Heart right ventricle (tissue), 16 donors: ENCODE measurements at regions not wholly inside any gene's neighbourhood (a gene's known extent, or its start where the extent isn't known, plus 50 kb on each side); places are given as distances from the start of the nearest gene placed in this dataset.

Source experiments
- ATAC-seq, 8 donors: fragments of 200-7000 bp; cut with Tn5 transposase; one replicate each; pipeline ENCODE4 v1.9.1; 2020; ENCODE audit warnings: mild to moderate bottlenecking in 8 of 8, moderate library complexity in 8 of 8, moderate number of reproducible peaks in 1 of 8
- DNase-seq, 2 donors: peaks; one replicate each; pipeline ENCODE4 v3.0.0-alpha.2; 2020
- H3K27ac ChIP-seq, 10 donors: fragments of 200-600 bp; sonication (generic) in 2 of 10; one replicate each; pipeline versions ENCODE4 v1.5.0 to v1.8.0; 2020 to 2022; ENCODE audit warnings: mild to moderate bottlenecking in 3 of 10
- H3K27me3 ChIP-seq, 7 donors: fragments of 200-600 bp; one replicate each; pipeline ENCODE4 v1.8.0; 2021 to 2022; ENCODE audit warnings: mild to moderate bottlenecking in 2 of 7
- H3K36me3 ChIP-seq, 9 donors: fragments of 200-600 bp; sonication (generic) in 1 of 9; one replicate each; pipeline versions ENCODE4 v1.5.0 to v1.8.0; 2020 to 2022; ENCODE audit warnings: mild to moderate bottlenecking in 2 of 9
- H3K4me1 ChIP-seq, 9 donors: fragments of 200-600 bp; sonication (generic) in 1 of 9; one replicate each; pipeline versions ENCODE4 v1.5.0 to v1.8.0; 2020 to 2022; ENCODE audit warnings: mild to moderate bottlenecking in 4 of 9
- H3K4me3 ChIP-seq, 10 donors: fragments of 200-600 bp; sonication (generic) in 2 of 10; one replicate each; pipeline versions ENCODE4 v1.5.0 to v1.8.0; 2020 to 2022; ENCODE audit warnings: mild to moderate bottlenecking in 7 of 10, moderate library complexity in 2 of 10
- H3K9me3 ChIP-seq, 11 donors: fragments of 200-600 bp in 10 of 11; sonication (generic) in 2 of 11; one replicate each; pipeline versions ENCODE4 v1.5.0 to v1.8.0; 2013 to 2022; ENCODE audit warnings: mild to moderate bottlenecking in 2 of 11, control low read depth in 1 of 11, moderate library complexity in 1 of 11
- WGBS, 2 donors: extraction: QIAGEN DNeasy Blood & Tissue Kit; methylation state at CpG; one replicate each; pipeline ENCODE4 v1.1.7; 2013; ENCODE audit warnings: inconsistent platforms in 1 of 2; 5-methylcytosine and 5-hydroxymethylcytosine counted together
- intact Hi-C, 10 donors: fragments of 100-400 bp; cut with DNase I; formaldehyde crosslinking; loops; one replicate each; pipeline versions ENCODE4 v1.11.1 to v1.14.2; 2022
- TF ChIP-seq, protein P1 (sequence below), 9 donors: fragments of 200-600 bp; sonication (generic) in 2 of 9; IDR thresholded peaks; one replicate each; pipeline versions ENCODE4 v1.5.0 to v1.8.0; 2021 to 2022; ENCODE audit warnings: antibody characterized with exemption in 9 of 9, mild to moderate bottlenecking in 5 of 9, moderate library complexity in 1 of 9
- donor health status: Arrhythmogenic right ventricular cardiomyopathy.
- donor health status: ischemic (EF 13 %, LVEDD 7.1; RV severe dilation, severe dysfunction).
- donor health status: healthy with polysubstance abuse.
- donor health status: DM: no; HTN: yes; CAD: no.
- donor health status: DM: no; HTN: no; CAD: no.
- donor health status: ischemic (EF 25% LVEDD 6.9; RV normal size, moderate dysfunction).
- donor health status: ischemic (EF 25% LVEDD 5.7; RV mildly dilated, moderate dysfunction).
- donor health status: healthy.
- donor health status: DM: yes; HTN: yes; CAD: no.
- donor health status: Ischemic cardiomyopathy.
- donor health status: ischemic (EF 35%, LVEDD 5.7; RV mildly dilated, moderate dysfunction).
- donor health status: nonischemic (EF 11% LVEDD 7.7; RV severe dilation, severe dysfunction).
- donor health status: DM: yes; HTN: yes; CAD: no.
- donor health status: PGD.
- donor health status: ischemic (EF 29% LVEDD 5.4; RV normal size, mild dysfunction).
- donor health status: nonischemic (EF 23%, LVEDD 6.1; RV moderate dilation, normal function).

DNA sequence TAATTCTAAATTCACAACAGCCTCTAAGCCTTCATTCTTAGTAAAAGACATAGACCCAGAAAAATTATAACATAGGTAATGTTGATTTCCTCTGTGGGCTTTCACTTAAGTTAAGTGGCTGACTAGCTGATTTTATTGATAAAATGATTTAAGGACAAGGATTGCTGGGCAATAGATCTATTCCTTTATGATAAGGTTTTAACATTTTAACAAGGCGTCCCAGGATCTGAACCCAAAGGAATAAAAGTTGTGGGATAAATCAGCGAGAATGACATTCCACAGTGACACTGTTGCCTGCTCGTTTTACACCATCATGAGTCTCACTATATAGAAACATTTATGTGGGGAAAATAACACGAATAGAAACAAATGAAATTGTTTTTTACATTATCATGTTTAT, 1151.0 kb downstream of the ZPLD1 start:
- 59 to 60% methylated on average over 4 of the region's 4 CpGs for WGBS, 2 donors
- Histone ChIP-seq H3K27ac (no peak overlapping the region), H3K9me3 (no peaks in the 10 kb centered on the region), H3K27me3 (no peaks in the 10 kb centered on the region), H3K4me3 (no peak overlapping the region), H3K4me1 (no peaks in the 10 kb centered on the region), H3K36me3 (no peaks in the 10 kb centered on the region)
- intact Hi-C loops, result no loop called here
- TF ChIP-seq, protein P1, sequence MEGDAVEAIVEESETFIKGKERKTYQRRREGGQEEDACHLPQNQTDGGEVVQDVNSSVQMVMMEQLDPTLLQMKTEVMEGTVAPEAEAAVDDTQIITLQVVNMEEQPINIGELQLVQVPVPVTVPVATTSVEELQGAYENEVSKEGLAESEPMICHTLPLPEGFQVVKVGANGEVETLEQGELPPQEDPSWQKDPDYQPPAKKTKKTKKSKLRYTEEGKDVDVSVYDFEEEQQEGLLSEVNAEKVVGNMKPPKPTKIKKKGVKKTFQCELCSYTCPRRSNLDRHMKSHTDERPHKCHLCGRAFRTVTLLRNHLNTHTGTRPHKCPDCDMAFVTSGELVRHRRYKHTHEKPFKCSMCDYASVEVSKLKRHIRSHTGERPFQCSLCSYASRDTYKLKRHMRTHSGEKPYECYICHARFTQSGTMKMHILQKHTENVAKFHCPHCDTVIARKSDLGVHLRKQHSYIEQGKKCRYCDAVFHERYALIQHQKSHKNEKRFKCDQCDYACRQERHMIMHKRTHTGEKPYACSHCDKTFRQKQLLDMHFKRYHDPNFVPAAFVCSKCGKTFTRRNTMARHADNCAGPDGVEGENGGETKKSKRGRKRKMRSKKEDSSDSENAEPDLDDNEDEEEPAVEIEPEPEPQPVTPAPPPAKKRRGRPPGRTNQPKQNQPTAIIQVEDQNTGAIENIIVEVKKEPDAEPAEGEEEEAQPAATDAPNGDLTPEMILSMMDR (IDR thresholded peaks at IDR 0.05), result no peak
- ATAC-seq, result no peak
- DNase-seq, result no peak

DNA sequence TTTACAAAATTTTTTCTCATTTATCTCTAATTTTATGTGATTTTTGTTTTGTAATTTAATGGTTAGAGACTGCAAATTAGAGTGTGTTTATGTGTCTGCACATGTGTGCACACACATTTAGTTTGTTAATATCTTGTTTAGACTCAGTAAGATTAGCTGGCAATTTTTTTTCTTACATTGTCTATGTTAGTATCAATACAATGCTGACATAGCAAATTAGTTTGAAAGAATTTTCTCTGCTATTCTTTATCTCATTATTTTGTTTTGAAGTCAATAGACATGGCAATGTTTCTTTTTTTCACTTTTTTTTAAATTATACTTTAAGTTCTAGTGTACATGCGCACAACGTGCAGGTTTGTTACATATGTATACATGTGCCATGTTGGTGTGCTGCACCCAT, 1155.0 kb downstream of the ZPLD1 start:
- TF ChIP-seq, protein P1 (IDR thresholded peaks at IDR 0.05), result no peak
- no peaks in the 10 kb centered on the region for H3K4me1 ChIP-seq
- ATAC-seq, result no peak
- no peak overlapping the region for H3K4me3 ChIP-seq
- intact Hi-C loops, result no loop called here
- DNase-seq, result no peak
- H3K27ac ChIP-seq, result no peak overlapping the region
- WGBS, 2 donors, result 95 to 97% methylated on average over 2 of the region's 2 CpGs
- H3K27me3 ChIP-seq, result no peaks in the 10 kb centered on the region
- no peaks in the 10 kb centered on the region for H3K9me3 ChIP-seq
- H3K36me3 ChIP-seq, result no peaks in the 10 kb centered on the region

DNA sequence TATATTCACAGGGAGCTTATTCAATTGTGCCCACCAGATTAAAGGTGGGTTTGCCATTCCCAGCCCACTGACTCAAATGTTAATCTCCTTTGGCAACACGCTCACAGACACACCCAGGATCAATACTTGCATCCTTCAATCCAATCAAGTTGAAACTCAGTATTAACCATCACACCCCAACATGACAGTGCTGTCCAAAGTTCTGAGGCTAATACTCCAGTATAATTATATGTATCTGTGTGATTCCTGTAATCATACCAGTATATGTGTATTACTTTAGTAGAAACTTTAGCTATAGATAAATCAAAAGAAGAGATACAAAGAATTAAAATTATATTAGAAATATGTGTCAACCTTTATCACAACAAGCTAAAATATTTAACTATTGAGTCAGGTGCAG, 1166.0 kb downstream of the ZPLD1 start:
- Histone ChIP-seq H3K36me3 (no peaks in the 10 kb centered on the region), H3K4me1 (no peaks in the 10 kb centered on the region), H3K27ac (no peak overlapping the region), H3K9me3 (peaks cover 0 to 11% (median 0%) of the 10 kb centered on the region in 11 donors), H3K4me3 (no peak overlapping the region), H3K27me3 (no peaks in the 10 kb centered on the region)
- intact Hi-C loops, result no loop called here
- ATAC-seq (no peak), DNase-seq (no peak)
- TF ChIP-seq, protein P1 (IDR thresholded peaks at IDR 0.05), result no peak
- 57 to 68% methylated on average over 1 of the region's 1 CpG for WGBS, 2 donors

DNA sequence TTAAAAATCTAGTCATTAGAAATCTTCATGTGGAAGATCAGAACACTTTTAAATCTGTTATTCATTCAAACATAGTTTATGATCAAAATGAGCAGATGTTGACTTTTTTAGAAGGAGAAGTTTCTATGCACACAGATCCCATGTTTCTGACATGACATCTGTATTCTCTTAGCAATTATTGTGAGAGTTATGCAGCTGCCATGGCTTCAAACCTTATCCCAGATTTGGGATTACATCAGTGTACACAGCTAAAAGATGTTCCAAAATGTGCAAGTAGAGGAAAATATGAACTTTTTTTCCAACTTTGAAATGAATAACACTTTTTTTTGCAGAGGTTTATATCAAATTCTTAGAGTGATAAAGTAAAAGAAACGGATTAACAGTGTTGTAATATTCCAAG, 1166.9 kb downstream of the ZPLD1 start:
- H3K4me3 ChIP-seq, result no peak overlapping the region
- no peak for ATAC-seq
- H3K27me3 ChIP-seq, result no peaks in the 10 kb centered on the region
- WGBS, 2 donors, result 49 to 60% methylated on average over 1 of the region's 1 CpG
- DNase-seq, result no peak
- TF ChIP-seq, protein P1 (IDR thresholded peaks at IDR 0.05), result no peak
- H3K36me3 ChIP-seq, result no peaks in the 10 kb centered on the region
- no peaks in the 10 kb centered on the region for H3K4me1 ChIP-seq
- H3K27ac ChIP-seq, result no peak overlapping the region
- peaks cover 0 to 11% (median 0%) of the 10 kb centered on the region in 11 donors for H3K9me3 ChIP-seq
- intact Hi-C loops, result no loop called here

DNA sequence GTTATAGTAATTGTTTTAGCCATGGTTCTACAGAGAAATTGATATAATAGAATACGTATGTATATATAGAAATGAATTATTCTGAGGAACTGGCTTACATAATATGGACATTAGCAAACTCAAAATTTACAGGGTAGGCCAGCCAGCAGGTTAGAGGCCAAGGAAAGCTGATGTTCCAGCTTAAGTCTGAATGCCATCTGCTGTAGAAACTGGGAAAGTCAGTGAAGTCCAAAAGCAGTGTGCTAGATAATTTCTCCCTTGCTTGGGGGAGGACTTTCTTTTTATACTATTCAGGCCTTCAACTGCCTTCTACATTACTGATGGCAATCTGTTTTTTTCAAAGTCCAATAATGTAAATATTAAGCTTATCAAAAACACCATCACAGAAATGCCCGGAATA, 1174.7 kb downstream of the ZPLD1 start:
- no peaks in the 10 kb centered on the region for H3K36me3 ChIP-seq
- 86 to 93% methylated on average over 2 of the region's 2 CpGs for WGBS, 2 donors
- H3K4me1 ChIP-seq, result no peaks in the 10 kb centered on the region
- TF ChIP-seq, protein P1 (IDR thresholded peaks at IDR 0.05), result no peak
- intact Hi-C loops, result no loop called here
- H3K4me3 ChIP-seq, result no peak overlapping the region
- DNase-seq, result no peak
- no peak for ATAC-seq
- no peaks in the 10 kb centered on the region for H3K27me3 ChIP-seq
- H3K9me3 ChIP-seq, result peaks cover 0 to 8% (median 0%) of the 10 kb centered on the region in 11 donors
- no peak overlapping the region for H3K27ac ChIP-seq
